GM19324 (cell line): ENCODE measurements at regions not wholly inside any gene's neighbourhood (a gene's known extent, or its start where the extent isn't known, plus 50 kb on each side); places are given as distances from the start of the nearest gene placed in this dataset.

ENCODE experiments used
- ATAC-seq: cut with Tn5 transposase; IDR thresholded peaks from one replicate; pipeline ENCODE4 v1.9.1; 2021; ENCODE audit warnings: mild to moderate bottlenecking, moderate library complexity; ENCODE audit not compliant: unreplicated experiment, low FRiP score

GRCh38 chr2:204219196-204219595 is 282.6 kb downstream of the ICOS start:
- ATAC-seq, result no peak

DNA sequence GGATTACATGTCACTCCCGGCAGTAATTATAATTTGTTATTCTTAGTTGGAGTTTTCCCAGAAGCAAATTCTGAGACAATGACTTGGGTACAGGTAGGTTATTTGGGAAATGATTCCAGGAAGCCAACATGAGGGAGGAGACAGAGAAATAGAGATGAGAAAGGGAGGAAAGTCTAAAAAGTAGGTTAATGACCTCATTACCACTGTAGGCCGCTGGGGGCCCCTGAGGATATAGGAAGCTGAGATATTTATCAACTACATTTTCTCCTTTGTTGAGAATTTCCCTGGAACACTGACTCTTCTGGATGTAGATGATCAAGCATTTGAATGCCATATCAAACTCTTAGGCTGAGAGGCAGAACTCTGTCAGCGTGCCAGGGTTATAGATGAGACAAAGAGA is 284.3 kb downstream of the ICOS start:
- no peak for ATAC-seq

- ATAC-seq, result no peak
These were observed 286.5 kb downstream of the ICOS start for GRCh38 chr2:204223046-204223445.

GRCh38 chr2:204223544-204223943 is 287.0 kb downstream of the ICOS start:
- ATAC-seq, result no peak

- no peak for ATAC-seq
These were observed 289.1 kb downstream of the ICOS start for GRCh38 chr2:204225671-204226073.

DNA sequence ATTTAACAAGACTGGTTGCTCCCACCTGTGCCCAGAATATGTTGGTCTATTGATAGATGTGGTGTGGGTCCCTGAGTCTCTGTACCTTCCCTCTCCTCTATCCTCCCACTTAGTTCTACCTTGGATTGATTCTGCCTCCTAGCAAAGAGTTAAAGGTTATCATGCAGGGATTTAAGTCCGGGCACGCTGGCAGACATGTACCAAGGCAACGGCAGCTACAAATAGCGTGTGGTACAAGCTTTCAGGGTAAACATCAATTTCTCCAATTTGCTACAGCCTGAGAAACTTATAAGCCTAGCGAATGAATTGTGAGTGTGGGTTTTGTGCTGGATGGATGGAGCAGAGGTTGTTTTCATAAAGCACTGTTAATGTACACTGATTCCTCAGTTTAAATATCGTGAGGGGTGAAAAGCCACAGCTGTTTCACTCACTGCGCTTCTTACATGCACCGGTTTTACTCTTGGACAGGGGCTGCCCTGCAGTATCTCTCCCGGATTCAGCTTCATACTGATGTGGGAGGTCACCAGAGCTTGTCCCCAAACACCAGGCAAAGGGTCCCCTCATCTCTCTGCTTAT is 289.8 kb downstream of the ICOS start:
- no peak for ATAC-seq

- ATAC-seq, result no peak
These were observed 291.8 kb downstream of the ICOS start for GRCh38 chr2:204228169-204228886.

GRCh38 chr2:204234248-204234647 is 297.7 kb downstream of the ICOS start:
- ATAC-seq, result no peak

DNA sequence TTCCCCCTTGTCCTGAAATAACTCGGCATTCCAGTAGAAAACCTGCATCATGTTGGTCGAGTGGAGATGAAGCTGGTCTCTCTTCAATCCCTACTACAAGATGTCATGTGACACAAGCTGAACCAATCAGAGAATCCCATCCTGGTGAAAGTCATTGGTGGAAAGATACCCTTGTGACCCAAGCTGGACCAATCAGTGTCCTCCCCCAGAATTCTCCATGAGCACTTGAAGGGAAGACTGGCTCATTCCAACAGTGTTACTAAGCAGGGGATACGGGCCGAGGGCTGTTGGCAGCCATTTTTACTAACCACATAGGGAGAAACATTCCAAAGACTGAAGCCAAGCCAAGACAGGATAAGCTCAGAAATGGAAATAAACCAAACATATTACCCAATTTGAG is 298.3 kb downstream of the ICOS start:
- ATAC-seq, result no peak

DNA sequence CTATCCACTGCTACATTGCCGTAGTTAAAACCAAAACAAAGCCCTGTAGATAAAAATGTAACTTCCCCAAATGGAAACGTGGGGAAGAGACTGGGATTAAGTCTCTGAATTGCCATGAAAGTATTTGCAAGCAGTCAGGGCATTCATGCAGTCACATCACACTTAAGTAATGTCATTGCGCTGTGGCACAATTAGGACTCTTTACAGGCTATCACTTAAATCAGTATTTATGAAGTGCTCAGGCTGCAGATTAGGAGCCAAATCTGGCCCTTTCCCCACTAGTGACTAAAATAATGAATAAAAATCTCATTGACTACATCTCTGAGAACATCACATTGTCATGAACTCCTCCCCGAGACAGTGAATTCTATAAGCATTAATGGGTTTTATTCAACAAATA is 300.9 kb downstream of the ICOS start:
- ATAC-seq, result no peak

DNA sequence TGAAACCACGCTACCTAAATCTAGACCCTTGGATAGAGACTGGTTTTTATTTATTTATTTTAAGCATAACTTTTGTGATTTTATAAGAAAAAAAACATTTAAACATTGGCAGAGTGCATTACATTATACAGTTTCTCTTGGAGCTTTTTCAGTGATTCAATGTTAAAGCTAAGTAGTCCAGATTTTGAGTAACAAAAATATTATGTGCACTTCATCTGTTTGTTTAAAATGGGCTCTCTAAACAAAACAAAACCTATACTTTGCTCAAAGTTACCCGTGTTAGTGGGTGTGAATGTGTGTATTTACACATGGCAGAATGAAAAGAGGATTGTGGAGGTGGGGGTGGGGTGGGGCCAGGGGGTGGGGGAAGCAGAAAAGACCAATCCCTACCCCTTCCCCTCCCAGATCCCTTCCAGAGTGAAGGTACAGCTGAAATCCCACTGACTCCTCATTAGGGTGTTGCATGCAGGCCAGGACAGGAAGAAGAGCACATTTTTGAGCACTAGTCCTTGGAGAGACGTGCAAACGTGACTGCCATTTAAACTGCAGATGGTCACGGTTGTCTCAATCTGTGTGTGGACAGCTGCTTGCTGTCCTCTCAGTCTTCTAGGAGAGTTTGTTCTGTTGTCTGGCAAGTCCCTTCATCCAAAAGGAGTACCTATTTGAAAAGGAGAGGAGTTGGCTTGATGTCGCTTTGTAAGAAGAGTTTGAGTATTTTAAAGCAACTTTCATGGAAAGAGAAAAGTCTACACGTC is 303.0 kb downstream of the ICOS start:
- ATAC-seq, result no peak

DNA sequence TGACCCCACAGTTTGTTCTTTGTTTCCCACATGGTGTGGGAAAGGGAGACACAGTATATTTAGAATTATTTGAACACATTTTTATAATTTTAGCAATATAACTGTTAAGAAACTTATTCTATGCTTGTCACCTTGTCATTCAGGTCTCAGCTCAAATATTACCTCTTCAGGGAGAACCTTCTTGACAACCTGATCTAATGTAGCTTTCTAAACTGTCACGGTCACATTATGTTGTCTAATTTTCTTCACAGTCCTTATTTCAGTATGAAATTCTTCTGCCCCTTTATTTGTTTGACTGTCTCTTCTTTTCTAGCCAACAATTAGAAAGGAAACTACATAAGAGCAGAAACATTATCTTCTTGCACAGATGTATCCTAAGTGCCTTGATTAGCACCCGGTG is 304.3 kb upstream of the PARD3B start:
- ATAC-seq, result no peak

GRCh38 chr2:204249437-204249836 is 295.8 kb upstream of the PARD3B start:
- no peak for ATAC-seq

DNA sequence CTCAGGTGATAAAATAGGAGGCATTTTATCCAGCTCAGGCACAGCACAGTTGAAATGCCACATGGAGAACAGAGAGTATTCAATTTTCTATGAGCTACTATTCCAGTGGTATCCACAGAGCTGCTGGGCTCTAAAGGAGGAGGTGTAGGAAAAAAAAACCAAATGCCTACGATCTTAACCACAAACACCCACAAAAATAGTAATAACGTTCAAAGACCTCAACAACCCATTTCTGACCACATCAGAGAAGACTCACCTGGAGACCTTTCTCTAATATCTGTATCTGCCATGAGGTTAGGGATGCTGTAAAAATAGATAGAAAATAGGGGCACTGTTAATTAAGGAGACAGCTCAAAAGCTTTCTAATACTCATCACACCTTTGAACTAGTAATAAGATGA is 294.6 kb upstream of the PARD3B start:
- ATAC-seq, result no peak

DNA sequence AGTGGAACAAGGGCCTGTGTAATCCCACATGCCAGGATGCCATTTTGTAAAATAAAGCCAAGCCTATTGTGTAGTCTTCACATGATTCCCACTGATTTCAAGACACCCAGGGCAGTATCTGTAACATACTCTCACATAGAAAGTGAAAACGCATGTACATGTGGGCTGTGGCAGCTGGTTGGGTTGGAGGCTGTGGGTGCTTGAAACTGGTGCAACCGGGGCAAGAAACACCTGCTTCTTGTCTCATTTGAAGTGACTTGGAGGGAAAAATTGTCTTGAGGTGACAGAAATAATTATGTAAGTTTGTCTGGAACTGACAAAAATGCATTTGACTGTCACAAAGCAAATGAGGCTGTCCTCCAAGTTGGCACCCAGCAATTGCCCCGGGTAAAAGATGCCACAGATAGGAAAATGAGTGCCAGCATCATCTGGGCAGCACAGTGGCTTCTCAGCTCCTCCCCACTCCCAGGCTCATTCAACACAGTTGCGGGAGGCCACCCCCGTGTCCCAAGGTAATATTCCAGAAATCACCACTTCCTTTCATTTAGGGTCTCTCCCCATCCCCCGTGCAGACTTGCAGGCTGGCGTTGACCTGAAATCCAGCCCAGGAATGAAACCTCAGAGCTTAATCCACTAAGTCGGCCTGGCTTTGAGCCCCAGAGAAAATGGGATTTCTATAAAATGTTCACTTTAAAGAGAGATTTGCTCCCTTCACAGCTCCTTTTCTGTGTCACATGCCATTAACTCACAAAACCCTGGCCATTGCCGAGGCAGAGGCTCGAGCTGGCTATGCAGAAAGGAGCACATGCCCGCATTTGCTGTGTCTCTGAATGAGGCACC is 293.9 kb upstream of the PARD3B start:
- ATAC-seq, result no peak

GRCh38 chr2:204251998-204252376 is 293.3 kb upstream of the PARD3B start:
- ATAC-seq, result no peak

DNA sequence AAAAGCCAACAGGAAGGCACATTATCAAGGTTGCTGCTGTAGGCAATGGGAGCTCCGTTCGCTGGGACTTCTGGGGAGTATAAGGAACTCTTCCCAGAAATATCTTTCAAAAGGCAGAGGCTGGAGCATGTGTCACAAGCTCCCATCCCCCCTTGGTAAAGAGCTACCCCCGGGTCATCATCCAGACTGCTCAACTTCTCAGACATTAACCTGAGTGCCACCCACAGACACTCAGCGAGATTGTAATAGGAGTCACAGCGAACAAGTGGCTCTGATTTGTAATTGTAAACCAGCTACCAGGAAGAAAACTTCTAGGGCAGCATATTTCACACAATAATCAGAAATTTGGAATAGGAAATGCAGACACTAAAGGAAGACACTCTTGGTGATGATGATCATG is 290.2 kb upstream of the PARD3B start:
- no peak for ATAC-seq

DNA sequence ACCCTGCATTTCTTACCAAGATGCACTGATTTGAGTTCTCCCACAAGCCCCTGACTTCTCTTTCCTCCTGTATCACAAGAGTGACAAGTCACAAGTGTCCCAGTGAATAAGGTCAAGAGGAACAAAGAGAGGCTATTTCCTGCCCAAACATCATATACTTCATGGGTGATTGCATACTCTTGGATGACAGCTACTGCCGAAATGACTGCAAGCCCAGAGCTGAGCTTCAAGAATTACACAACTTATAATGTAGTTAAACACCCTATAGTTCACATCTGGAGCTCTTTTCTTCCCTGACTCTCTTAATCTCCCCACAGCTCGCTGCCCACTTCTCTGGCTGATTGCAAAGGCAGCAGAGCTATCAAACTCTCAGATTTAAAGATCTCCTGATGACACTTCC is 289.7 kb upstream of the PARD3B start:
- no peak for ATAC-seq

- no peak for ATAC-seq
These were observed 287.5 kb upstream of the PARD3B start for GRCh38 chr2:204257781-204258180.

DNA sequence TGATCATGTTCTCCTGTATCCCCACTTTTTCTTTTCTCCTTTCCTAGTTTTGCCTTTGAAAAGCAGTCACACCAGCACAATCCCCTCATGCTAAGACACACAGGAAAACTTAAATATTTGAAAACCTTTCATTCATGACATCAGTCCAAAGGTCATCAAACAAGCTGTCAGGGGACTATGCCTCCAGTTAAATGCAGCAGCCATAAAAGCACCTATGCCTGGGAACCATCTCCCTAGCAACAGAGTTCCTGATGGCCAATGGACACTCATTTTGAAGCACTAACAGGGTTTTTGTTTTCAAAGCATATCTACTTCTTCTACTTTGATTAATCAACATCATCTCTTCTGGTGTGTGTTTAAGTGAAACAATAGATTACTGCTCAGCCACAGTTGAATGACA is 286.4 kb upstream of the PARD3B start:
- ATAC-seq, result no peak
